H1 (cell line): ENCODE measurements at regions not wholly inside any gene's neighbourhood (a gene's known extent, or its start where the extent isn't known, plus 50 kb on each side); places are given as distances from the start of the nearest gene placed in this dataset.

Experiments
- CHD2 ChIP-seq: IDR thresholded peaks from 2 replicates; pipeline ENCODE4 v1.6.1; 2012; ENCODE audit warnings: low read length, improper control_type of control experiment
- CHD7 ChIP-seq: fragments of 300-600 bp; sonication (generic); IDR thresholded peaks from 2 replicates; pipeline ENCODE4 v1.7.1; 2012; ENCODE audit warnings: low read length, moderate library complexity, mild to moderate bottlenecking, inconsistent platforms; ENCODE audit not compliant: insufficient replicate concordance
- E2F6 ChIP-seq: IDR thresholded peaks from 2 replicates; pipeline ENCODE4 v1.6.1; 2012; ENCODE audit warnings: inconsistent platforms
- EP300 ChIP-seq, 2 experiments: IDR thresholded peaks; 1 replicate in 1 of 2; 2 replicates in 1 of 2; pipeline ENCODE4 v1.6.1; 2011 to 2012; ENCODE audit warnings: low read depth in 2 of 2, low read length in 2 of 2, mild to moderate bottlenecking in 2 of 2, borderline replicate concordance in 1 of 2, inconsistent platforms in 1 of 2, moderate library complexity in 1 of 2
- HDAC6 ChIP-seq: IDR thresholded peaks from one replicate; pipeline ENCODE4 v1.7.1; 2012; ENCODE audit warnings: low read depth, mild to moderate bottlenecking, inconsistent platforms, low read length, moderate library complexity
- JUN ChIP-seq: IDR thresholded peaks from 2 replicates; pipeline ENCODE4 v1.6.1; 2011; ENCODE audit warnings: low read depth, mild to moderate bottlenecking, improper control_type of control experiment, low read length
- RAD21 ChIP-seq, 2 experiments: IDR thresholded peaks in 1 of 2; conservative IDR thresholded peaks in 1 of 2; 2 replicates each; pipeline ENCODE4 v1.6.1; 2011; ENCODE audit warnings: low read depth in 2 of 2, low read length in 2 of 2, improper control_type of control experiment in 1 of 2, inconsistent platforms in 1 of 2, mild to moderate bottlenecking in 1 of 2, moderate library complexity in 1 of 2
- SIX5 ChIP-seq: IDR thresholded peaks from 2 replicates; pipeline ENCODE4 v1.6.1; 2011; ENCODE audit warnings: mild to moderate bottlenecking, low read depth, low read length

GRCh38 chr13:81139987-81140386 lies 799.1 kb upstream of the SPRY2 start (continued):
- TF ChIP-seq CHD7 (no peak), EP300 (IDR thresholded peaks at IDR 0.05; ENCODE audit: borderline replicate concordance in 1 of 2, low read depth in 2 of 2, low read length in 2 of 2) (no peak), RAD21 (IDR thresholded peaks at IDR 0.05 in 1 of 2, conservative IDR thresholded peaks at IDR 0.05 in 1 of 2; ENCODE audit: low read depth in 2 of 2, low read length in 2 of 2) (no peak), CHD2 (no peak), SIX5 (no peak), E2F6 (no peak), HDAC6 (no peak), JUN (no peak)
